HepG2 (cell line): ENCODE measurements at regions not wholly inside any gene's neighbourhood (a gene's known extent, or its start where the extent isn't known, plus 50 kb on each side); places are given as distances from the start of the nearest gene placed in this dataset.

Experiments
- ATAC-seq: fragments of 200-7000 bp; cut with Tn5 transposase; 3 replicates; pipeline ENCODE4 v1.9.1; 2020; ENCODE audit warnings: mild to moderate bottlenecking, moderate library complexity
- BruUV-seq: library from RNA; stranded (reverse); fragments of 400-500 nt; replicated peaks from 2 replicates; lab custom pipeline; 2021; lab: Mats Ljungman, UMichigan
- CTCF ChIA-PET: fragments of 300-600 bp; formaldehyde crosslinking; extraction: SDS; loops from one replicate; lab custom pipeline; 2021; ENCODE audit warnings: low total read pairs, inconsistent platforms, low intra/inter-chr PET ratio; lab: Yijun Ruan, JAX
- POLR2A ChIA-PET: fragments of 350-600 bp; sonication (Branson Sonifier 250); formaldehyde crosslinking; loops from one replicate; lab custom pipeline; 2020; ENCODE audit warnings: antibody characterized with exemption, inconsistent platforms; lab: Yijun Ruan, JAX
- DNase-seq: peaks from one replicate; pipeline ENCODE4 v3.0.0-alpha.2; 2015; ENCODE audit warnings: low spot score
- FAIRE-seq: peaks from 3 replicates; lab custom pipeline; 2011; peaks lifted over from hg19 to GRCh38; lab: Jason Lieb, UNC
- H2AFZ ChIP-seq: one replicate; pipeline ENCODE4 v1.6.1; 2011; ENCODE audit warnings: low read length, inconsistent platforms
- H3K27ac ChIP-seq: fragments of 300-600 bp; 3 replicates; pipeline ENCODE4 v1.8.0; 2011; ENCODE audit warnings: mixed run types, mild to moderate bottlenecking, mixed read lengths, low read length, inconsistent platforms; ENCODE audit not compliant: insufficient read depth; ENCODE audit errors: extremely low read length
- H3K27me3 ChIP-seq, 2 experiments: fragments of 200-600 bp in 1 of 2; 2 replicates in 1 of 2; 3 replicates in 1 of 2; pipeline versions ENCODE4 v1.6.0 to v1.8.0; 2011; ENCODE audit warnings: low read length in 2 of 2, mild to moderate bottlenecking in 2 of 2, moderate library complexity in 2 of 2, inconsistent platforms in 1 of 2; ENCODE audit not compliant: insufficient read depth in 2 of 2, control insufficient read depth in 1 of 2
- H3K36me3 ChIP-seq, 2 experiments: fragments of 200-600 bp in 1 of 2; replicated peaks in 1 of 2; 2 replicates in 1 of 2; 3 replicates in 1 of 2; pipeline versions ENCODE4 v1.5.1 to v1.8.0; 2011; ENCODE audit warnings: low read length in 2 of 2, inconsistent platforms in 1 of 2; ENCODE audit not compliant: insufficient read depth in 2 of 2, control insufficient read depth in 1 of 2
- H3K4me1 ChIP-seq: 2 replicates; pipeline ENCODE4 v1.5.1; 2012; ENCODE audit warnings: low read length, inconsistent platforms; ENCODE audit not compliant: insufficient read depth
- H3K4me2 ChIP-seq: 2 replicates; pipeline ENCODE4 v1.6.0; 2011; ENCODE audit warnings: low read depth, low read length, inconsistent platforms
- H3K4me3 ChIP-seq, 3 experiments: fragments of 200-600 bp in 1 of 3; sonication (generic), shearing (Covaris generic) in 1 of 3; replicated peaks in 1 of 3; 2 replicates each; pipeline ENCODE4 v1.5.1; 2011 to 2016; ENCODE audit warnings: low read length in 3 of 3, inconsistent platforms in 2 of 3, low read depth in 2 of 3, mild to moderate bottlenecking in 2 of 3, control low read depth in 1 of 3, mixed read lengths in 1 of 3; ENCODE audit not compliant: insufficient read depth in 1 of 3
- H3K79me2 ChIP-seq: one replicate; pipeline ENCODE4 v1.6.1; 2011; ENCODE audit warnings: low read length, inconsistent platforms; ENCODE audit not compliant: insufficient read depth
- H3K9ac ChIP-seq: 2 replicates; pipeline ENCODE4 v1.6.0; 2011; ENCODE audit warnings: mild to moderate bottlenecking, low read depth, low read length, inconsistent platforms; ENCODE audit not compliant: insufficient read depth
- H3K9me3 ChIP-seq: 2 replicates; pipeline ENCODE4 v1.5.1; 2012; ENCODE audit warnings: mild to moderate bottlenecking, low read length
- H4K20me1 ChIP-seq: 2 replicates; pipeline ENCODE4 v1.6.0; 2011; ENCODE audit warnings: inconsistent platforms, mild to moderate bottlenecking, low read length, moderate library complexity; ENCODE audit not compliant: insufficient read depth
- ARNTL ChIP-seq: sonication (generic); formaldehyde crosslinking; IDR thresholded peaks from 2 replicates; pipeline ENCODE4 v1.4.0; 2020; ENCODE audit warnings: mild to moderate bottlenecking, missing genetic modification reagents
- E2F5 ChIP-seq: sonication (generic); formaldehyde crosslinking; conservative IDR thresholded peaks from 2 replicates; pipeline ENCODE4 v1.4.0; 2020; ENCODE audit warnings: missing genetic modification reagents
- IRF2 ChIP-seq: IDR thresholded peaks from 2 replicates; pipeline ENCODE4 v1.6.1; 2018; ENCODE audit warnings: missing genetic modification reagents, missing compliant biosample characterization
- PHF21A ChIP-seq: sonication (generic); formaldehyde crosslinking; IDR thresholded peaks from 2 replicates; pipeline ENCODE4 v1.5.0; 2020; ENCODE audit warnings: mild to moderate bottlenecking, missing genetic modification reagents
- PHF5A ChIP-seq: IDR thresholded peaks from one replicate; pipeline ENCODE4 v1.6.1; 2018; ENCODE audit warnings: low read depth, missing genetic modification reagents; ENCODE audit not compliant: unreplicated experiment
- ZNF501 ChIP-seq: sonication (generic); formaldehyde crosslinking; IDR thresholded peaks from 2 replicates; pipeline ENCODE4 v1.5.1; 2020; ENCODE audit warnings: mild to moderate bottlenecking, moderate library complexity, missing genetic modification reagents
- ZNF644 ChIP-seq: IDR thresholded peaks from 2 replicates; pipeline ENCODE4 v1.6.1; 2016; ENCODE audit warnings: low read depth
- ZNF670 ChIP-seq: sonication (generic); formaldehyde crosslinking; IDR thresholded peaks from 2 replicates; pipeline ENCODE4 v1.8.0; 2022; ENCODE audit warnings: mild to moderate bottlenecking, missing genetic modification reagents, borderline replicate concordance
- WGBS: methylation state at CpG from one replicate; pipeline ENCODE4 v1.1.6; 2017; ENCODE audit warnings: low lambda C conversion rate; 5-methylcytosine and 5-hydroxymethylcytosine counted together
- in situ Hi-C: cut with HindIII; loops from 2 replicates; pipeline ENCODE4 v1.10.0; 2017; ENCODE audit warnings: low pct_unique_long_range_greater_than_20kb; ENCODE audit not compliant: extremely low pct_ligation_motif_present
- intact Hi-C: fragments of 100-400 bp; cut with micrococcal nuclease; formaldehyde crosslinking; loops from one replicate; pipeline ENCODE4 v1.10.0; 2022; ENCODE audit not compliant: unreplicated experiment
- TF ChIP-seq, protein P1 (sequence below): sonication (generic); formaldehyde crosslinking; IDR thresholded peaks from 2 replicates; pipeline ENCODE4 v1.5.0; 2020; ENCODE audit warnings: missing genetic modification reagents, mild to moderate bottlenecking, borderline replicate concordance
- TF ChIP-seq, protein P2 (sequence below): sonication (generic); formaldehyde crosslinking; IDR thresholded peaks from 2 replicates; pipeline ENCODE4 v1.4.0; 2020; ENCODE audit warnings: mild to moderate bottlenecking, low read depth, missing genetic modification reagents

DNA sequence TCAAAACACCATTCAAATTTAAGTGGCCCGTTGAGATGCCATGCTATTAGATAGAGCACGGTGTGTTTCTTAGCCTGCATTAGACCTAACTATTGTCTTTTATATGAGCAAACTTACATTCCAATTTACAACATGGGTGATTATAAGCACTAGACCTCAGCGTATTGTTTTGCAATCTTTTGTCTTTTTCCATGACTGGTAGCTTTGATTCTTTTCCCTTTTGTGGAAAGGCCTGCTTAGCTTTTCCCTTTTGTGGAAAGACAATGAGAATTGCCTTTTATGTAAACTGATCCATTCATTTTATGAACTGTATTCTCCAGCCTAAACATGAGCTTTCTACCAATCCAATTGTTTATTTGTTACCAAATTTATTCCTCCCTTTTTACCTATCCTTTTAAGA is 823.1 kb downstream of the CCSER2 start:
- BruUV-seq: no TSS peak
- POLR2A ChIA-PET: no interaction called here
- 0% methylated on average over 3 of the region's 3 CpGs for WGBS
- no peak for TF ChIP-seq ZNF501 (CRISPR knock-in tag)
- TF ChIP-seq, protein P1, sequence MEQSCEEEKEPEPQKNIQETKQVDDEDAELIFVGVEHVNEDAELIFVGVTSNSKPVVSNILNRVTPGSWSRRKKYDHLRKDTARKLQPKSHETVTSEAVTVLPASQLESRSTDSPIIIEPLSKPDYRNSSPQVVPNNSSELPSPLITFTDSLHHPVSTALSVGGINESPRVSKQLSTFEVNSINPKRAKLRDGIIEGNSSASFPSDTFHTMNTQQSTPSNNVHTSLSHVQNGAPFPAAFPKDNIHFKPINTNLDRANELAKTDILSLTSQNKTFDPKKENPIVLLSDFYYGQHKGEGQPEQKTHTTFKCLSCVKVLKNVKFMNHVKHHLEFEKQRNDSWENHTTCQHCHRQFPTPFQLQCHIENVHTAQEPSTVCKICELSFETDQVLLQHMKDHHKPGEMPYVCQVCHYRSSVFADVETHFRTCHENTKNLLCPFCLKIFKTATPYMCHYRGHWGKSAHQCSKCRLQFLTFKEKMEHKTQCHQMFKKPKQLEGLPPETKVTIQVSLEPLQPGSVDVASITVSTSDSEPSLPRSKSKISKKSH: no peak
- no peak for TF ChIP-seq IRF2 (CRISPR knock-in tag)
- no peak for TF ChIP-seq PHF21A (CRISPR knock-in tag)
- TF ChIP-seq ZNF644 (CRISPR knock-in tag): no peak
- no peak for TF ChIP-seq E2F5 (CRISPR knock-in tag)
- TF ChIP-seq ZNF670 (CRISPR knock-in tag): no peak
- TF ChIP-seq, protein P2, sequence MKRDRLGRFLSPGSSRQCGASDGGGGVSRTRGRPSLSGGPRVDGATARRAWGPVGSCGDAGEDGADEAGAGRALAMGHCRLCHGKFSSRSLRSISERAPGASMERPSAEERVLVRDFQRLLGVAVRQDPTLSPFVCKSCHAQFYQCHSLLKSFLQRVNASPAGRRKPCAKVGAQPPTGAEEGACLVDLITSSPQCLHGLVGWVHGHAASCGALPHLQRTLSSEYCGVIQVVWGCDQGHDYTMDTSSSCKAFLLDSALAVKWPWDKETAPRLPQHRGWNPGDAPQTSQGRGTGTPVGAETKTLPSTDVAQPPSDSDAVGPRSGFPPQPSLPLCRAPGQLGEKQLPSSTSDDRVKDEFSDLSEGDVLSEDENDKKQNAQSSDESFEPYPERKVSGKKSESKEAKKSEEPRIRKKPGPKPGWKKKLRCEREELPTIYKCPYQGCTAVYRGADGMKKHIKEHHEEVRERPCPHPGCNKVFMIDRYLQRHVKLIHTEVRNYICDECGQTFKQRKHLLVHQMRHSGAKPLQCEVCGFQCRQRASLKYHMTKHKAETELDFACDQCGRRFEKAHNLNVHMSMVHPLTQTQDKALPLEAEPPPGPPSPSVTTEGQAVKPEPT (CRISPR knock-in tag): no peak
- no peak for TF ChIP-seq ARNTL
- no peak for TF ChIP-seq PHF5A (CRISPR knock-in tag)
- CTCF ChIA-PET: no interaction called here
- Histone ChIP-seq H3K4me3 (no peak overlapping the region), H3K36me3 (no peaks in the 10 kb centered on the region), H2AFZ (no peak overlapping the region), H3K4me2 (no peak overlapping the region), H3K9ac (no peak overlapping the region), H3K27ac (no peak overlapping the region), H3K79me2 (no peaks in the 10 kb centered on the region), H3K9me3 (no peaks in the 10 kb centered on the region), H3K27me3 (no peaks in the 10 kb centered on the region), H4K20me1 (no peaks in the 10 kb centered on the region), H3K4me1 (no peaks in the 10 kb centered on the region)
- intact Hi-C loops (no loop called here), in situ Hi-C loops (no loop called here)
- FAIRE-seq (no peak), ATAC-seq (no peak), DNase-seq (no peak)
